ENCODE measurements at regions not wholly inside any gene's neighbourhood (a gene's known extent, or its start where the extent isn't known, plus 50 kb on each side); places are given as distances from the start of the nearest gene placed in this dataset.

DNA sequence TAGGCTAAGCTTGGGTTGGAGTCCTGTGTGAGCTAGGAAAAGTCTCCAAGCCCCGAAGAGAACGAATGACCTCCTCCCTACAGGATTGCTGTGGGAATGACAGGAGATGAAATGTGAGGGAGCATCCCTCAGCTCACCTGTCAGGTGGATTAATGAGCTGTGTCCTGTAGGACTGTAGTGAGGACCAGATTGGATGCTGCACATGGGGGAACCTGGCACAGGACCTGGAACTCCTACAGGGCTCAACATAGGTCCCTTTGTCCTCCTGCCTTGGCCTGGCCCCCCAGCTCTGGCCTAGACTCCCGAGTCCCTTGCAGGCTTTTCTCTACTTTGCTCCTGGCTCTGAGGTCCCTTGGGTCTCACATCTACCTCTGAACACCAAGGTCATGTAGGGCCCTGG is 155.7 kb downstream of the PTPRU start:
- intact Hi-C loops (cut with DNase I; ENCODE audit: low total_unique reads) (no loop called here), in situ Hi-C loops (cut with MboI; ENCODE audit: low sequenced_read_pairs in 4 of 4) (loop anchor here in 3 of 4 donors (5.0 to 10.0 kb wide), 2 partner anchors 1013 to 1015 kb away; no protein-coding TSS in a partner anchor)
- DNase-seq (no peak), ATAC-seq (no peak)
- Histone ChIP-seq H3K27me3 (peaks cover 0 to 9% (median 5%) of the 10 kb centered on the region in 3 donors), H3K4me3 (no peak overlapping the region), H3K4me1 (no peaks in the 10 kb centered on the region), H3K36me3 (no peaks in the 10 kb centered on the region), H3K27ac (no peak overlapping the region), H3K9me3 (no peaks in the 10 kb centered on the region)
- TF ChIP-seq, protein P1, sequence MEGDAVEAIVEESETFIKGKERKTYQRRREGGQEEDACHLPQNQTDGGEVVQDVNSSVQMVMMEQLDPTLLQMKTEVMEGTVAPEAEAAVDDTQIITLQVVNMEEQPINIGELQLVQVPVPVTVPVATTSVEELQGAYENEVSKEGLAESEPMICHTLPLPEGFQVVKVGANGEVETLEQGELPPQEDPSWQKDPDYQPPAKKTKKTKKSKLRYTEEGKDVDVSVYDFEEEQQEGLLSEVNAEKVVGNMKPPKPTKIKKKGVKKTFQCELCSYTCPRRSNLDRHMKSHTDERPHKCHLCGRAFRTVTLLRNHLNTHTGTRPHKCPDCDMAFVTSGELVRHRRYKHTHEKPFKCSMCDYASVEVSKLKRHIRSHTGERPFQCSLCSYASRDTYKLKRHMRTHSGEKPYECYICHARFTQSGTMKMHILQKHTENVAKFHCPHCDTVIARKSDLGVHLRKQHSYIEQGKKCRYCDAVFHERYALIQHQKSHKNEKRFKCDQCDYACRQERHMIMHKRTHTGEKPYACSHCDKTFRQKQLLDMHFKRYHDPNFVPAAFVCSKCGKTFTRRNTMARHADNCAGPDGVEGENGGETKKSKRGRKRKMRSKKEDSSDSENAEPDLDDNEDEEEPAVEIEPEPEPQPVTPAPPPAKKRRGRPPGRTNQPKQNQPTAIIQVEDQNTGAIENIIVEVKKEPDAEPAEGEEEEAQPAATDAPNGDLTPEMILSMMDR (IDR thresholded peaks at IDR 0.05 in 4 of 5, conservative IDR thresholded peaks at IDR 0.05 in 1 of 5), result no peak
- TF ChIP-seq POLR2A (IDR thresholded peaks at IDR 0.05), result no peak

- Histone ChIP-seq H3K9me3 (no peaks in the 10 kb centered on the region), H3K27me3 (peaks cover 0 to 9% (median 5%) of the 10 kb centered on the region in 3 donors), H3K27ac (no peak overlapping the region), H3K4me1 (no peaks in the 10 kb centered on the region), H3K4me3 (no peak overlapping the region), H3K36me3 (no peaks in the 10 kb centered on the region)
- in situ Hi-C loops (cut with MboI; ENCODE audit: low sequenced_read_pairs in 4 of 4), result loop anchor here in 3 of 4 donors (5.0 to 10.0 kb wide), 2 partner anchors 1013 to 1016 kb away; no protein-coding TSS in a partner anchor
- no peak for TF ChIP-seq POLR2A (IDR thresholded peaks at IDR 0.05)
- TF ChIP-seq, protein P1 (IDR thresholded peaks at IDR 0.05 in 4 of 5, conservative IDR thresholded peaks at IDR 0.05 in 1 of 5), result no peak
- ATAC-seq (no peak), DNase-seq (no peak)
- intact Hi-C loops (cut with DNase I; ENCODE audit: low total_unique reads), result no loop called here
Measured at GRCh38 chr1:29391362-29391880, 155.1 kb downstream of the PTPRU start.

DNA sequence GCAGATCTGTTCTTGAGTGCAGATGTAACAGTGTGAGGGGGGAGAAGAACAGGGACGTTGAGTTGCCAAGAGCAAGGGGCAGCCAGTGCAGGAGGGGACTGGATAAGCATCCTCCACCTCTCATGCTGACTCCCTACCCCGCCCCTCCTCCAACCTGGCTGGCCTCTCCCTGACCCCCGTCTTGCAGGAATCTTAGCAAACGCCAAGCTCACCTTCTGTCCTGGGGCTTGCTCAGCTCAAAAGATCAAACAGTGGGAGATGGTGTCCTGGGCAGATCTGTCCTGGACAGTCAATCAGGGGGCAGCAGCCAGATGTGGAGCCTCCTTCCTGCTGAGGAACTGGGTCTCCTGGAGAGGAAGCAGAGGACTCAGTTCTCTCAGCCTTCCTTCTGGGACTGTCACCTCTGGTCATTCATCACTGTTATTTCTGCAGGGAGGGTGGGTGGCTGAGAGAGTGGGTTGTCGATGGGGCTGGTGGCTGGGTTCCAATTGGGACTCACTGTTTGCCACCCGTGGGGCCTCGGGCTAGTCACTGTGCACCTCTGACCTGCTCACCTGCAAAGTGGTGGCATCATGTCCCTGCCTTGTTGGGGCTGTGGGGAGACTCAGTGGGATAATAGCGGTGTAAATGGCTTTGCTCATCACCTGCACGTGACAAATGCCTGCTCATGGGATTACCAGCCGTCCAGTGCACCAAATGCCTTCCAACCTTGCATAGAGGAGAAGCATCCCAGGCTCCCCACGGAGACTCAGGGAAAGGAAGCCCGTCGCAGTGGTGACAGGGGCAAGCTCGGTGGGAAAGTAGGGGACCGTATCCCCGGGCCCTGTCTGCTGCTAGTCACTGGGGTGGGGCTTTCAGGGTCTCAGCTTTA is 154.4 kb downstream of the PTPRU start:
- Histone ChIP-seq H3K4me3 (no peak overlapping the region), H3K36me3 (no peaks in the 10 kb centered on the region), H3K27ac (no peak overlapping the region), H3K27me3 (peaks cover 0 to 9% (median 7%) of the 10 kb centered on the region in 3 donors), H3K4me1 (no peaks in the 10 kb centered on the region), H3K9me3 (no peaks in the 10 kb centered on the region)
- ATAC-seq (no peak), DNase-seq (no peak)
- in situ Hi-C loops (cut with MboI; ENCODE audit: low sequenced_read_pairs in 4 of 4), result loop anchor here in 3 of 4 donors (5.0 to 10.0 kb wide), 2 partner anchors 1014 to 1017 kb away; no protein-coding TSS in a partner anchor
- TF ChIP-seq POLR2A (IDR thresholded peaks at IDR 0.05), result no peak
- TF ChIP-seq, protein P1 (IDR thresholded peaks at IDR 0.05 in 4 of 5, conservative IDR thresholded peaks at IDR 0.05 in 1 of 5), result no peak
- intact Hi-C loops (cut with DNase I; ENCODE audit: low total_unique reads), result no loop called here

DNA sequence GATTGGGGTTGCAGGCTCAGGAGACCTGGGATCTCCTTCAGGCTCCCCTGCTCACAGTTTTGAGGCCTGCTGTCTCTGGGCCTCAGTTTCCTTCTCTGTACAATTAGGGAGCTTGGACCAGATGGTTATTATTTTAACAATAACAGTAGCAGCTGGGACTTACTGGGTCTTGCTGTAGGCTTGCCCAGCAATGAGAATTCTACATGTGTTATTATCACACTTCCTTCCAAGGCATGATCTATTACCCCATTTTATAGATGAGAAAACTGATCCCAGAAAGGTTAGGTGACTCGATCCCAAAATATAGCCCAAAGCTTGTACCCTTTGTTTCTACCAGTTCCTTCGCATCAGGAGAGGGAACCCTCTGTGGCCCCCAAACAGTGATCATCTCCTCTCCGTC is 153.8 kb downstream of the PTPRU start:
- Histone ChIP-seq H3K36me3 (no peaks in the 10 kb centered on the region), H3K4me3 (no peak overlapping the region), H3K27me3 (peaks cover 0 to 11% (median 9%) of the 10 kb centered on the region in 3 donors), H3K27ac (no peak overlapping the region), H3K9me3 (no peaks in the 10 kb centered on the region), H3K4me1 (no peaks in the 10 kb centered on the region)
- no peak for TF ChIP-seq POLR2A (IDR thresholded peaks at IDR 0.05)
- TF ChIP-seq, protein P1 (IDR thresholded peaks at IDR 0.05 in 4 of 5, conservative IDR thresholded peaks at IDR 0.05 in 1 of 5), result no peak
- ATAC-seq, result no peak
- no peak for DNase-seq
- in situ Hi-C loops (cut with MboI; ENCODE audit: low sequenced_read_pairs in 4 of 4) (loop anchor here in 3 of 4 donors (5.0 to 10.0 kb wide), 2 partner anchors 1015 to 1017 kb away; no protein-coding TSS in a partner anchor), intact Hi-C loops (cut with DNase I; ENCODE audit: low total_unique reads) (no loop called here)

All from gastrocnemius medialis (tissue), 4 donors.